ENCODE measurements at regions not wholly inside any gene's neighbourhood (a gene's known extent, or its start where the extent isn't known, plus 50 kb on each side); places are given as distances from the start of the nearest gene placed in this dataset.

GRCh38 chr12:27907766-27908165 is 64.8 kb downstream of the PTHLH start:
- H3K9me3 ChIP-seq, result peaks cover 0 to 3% (median 0%) of the 10 kb centered on the region in 4 donors
- no peak overlapping the region for H3K27ac ChIP-seq
- H3K36me3 ChIP-seq, result no peaks in the 10 kb centered on the region
- no peaks in the 10 kb centered on the region for H3K4me1 ChIP-seq
- ATAC-seq (no peak), DNase-seq (no peak)
- H3K4me3 ChIP-seq, result no peak overlapping the region
- WGBS (ENCODE audit: insufficient coverage, low coverage, low lambda C conversion rate, missing lambda C conversion rate), result 88% methylated on average over 1 of the region's 1 CpG
- intact Hi-C loops (cut with DNase I), result no loop called here
- H3K27me3 ChIP-seq, result no peaks in the 10 kb centered on the region
- TF ChIP-seq POLR2A (IDR thresholded peaks at IDR 0.05) (no peak), CTCF (IDR thresholded peaks at IDR 0.05) (no peak)

- no peaks in the 10 kb centered on the region for H3K4me1 ChIP-seq
- no peak overlapping the region for H3K27ac ChIP-seq
- DNase-seq (no peak), ATAC-seq (no peak)
- TF ChIP-seq CTCF (IDR thresholded peaks at IDR 0.05), result no peak
- TF ChIP-seq POLR2A (IDR thresholded peaks at IDR 0.05), result no peak
- no peaks in the 10 kb centered on the region for H3K36me3 ChIP-seq
- H3K9me3 ChIP-seq, result peaks cover 0 to 2% (median 0%) of the 10 kb centered on the region in 4 donors
- H3K27me3 ChIP-seq, result no peaks in the 10 kb centered on the region
- no peak overlapping the region for H3K4me3 ChIP-seq
- intact Hi-C loops (cut with DNase I), result no loop called here
- 94% methylated on average over 3 of the region's 3 CpGs for WGBS (ENCODE audit: insufficient coverage, low coverage, low lambda C conversion rate, missing lambda C conversion rate)
Measured at GRCh38 chr12:27906658-27907473, 65.7 kb downstream of the PTHLH start.

DNA sequence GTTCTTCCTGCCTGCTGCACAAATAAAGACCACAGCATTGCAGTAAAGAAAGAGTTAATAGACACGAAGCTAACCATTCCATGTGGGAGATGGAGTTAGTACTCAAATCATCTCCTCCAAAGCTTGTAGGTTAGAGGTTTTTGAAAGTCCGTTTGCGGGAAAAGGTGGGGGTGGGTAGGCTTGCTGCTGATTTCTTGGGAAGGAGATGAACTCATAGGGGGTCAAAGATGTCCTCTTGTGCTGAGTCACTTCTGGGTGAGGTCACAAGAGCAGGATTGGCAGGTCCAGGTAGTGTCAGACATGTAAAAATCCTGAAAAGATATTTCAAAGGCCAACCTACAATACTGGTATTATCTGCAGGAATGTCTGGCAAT is 66.4 kb downstream of the PTHLH start:
- Histone ChIP-seq H3K9me3 (no peaks in the 10 kb centered on the region), H3K27me3 (no peaks in the 10 kb centered on the region), H3K4me3 (no peak overlapping the region), H3K36me3 (no peaks in the 10 kb centered on the region), H3K27ac (no peak overlapping the region), H3K4me1 (no peaks in the 10 kb centered on the region)
- intact Hi-C loops (cut with DNase I), result no loop called here
- TF ChIP-seq CTCF (IDR thresholded peaks at IDR 0.05) (no peak), POLR2A (IDR thresholded peaks at IDR 0.05) (no peak)
- 85% methylated on average over 3 of the region's 3 CpGs for WGBS (ENCODE audit: insufficient coverage, low coverage, low lambda C conversion rate, missing lambda C conversion rate)
- ATAC-seq (no peak), DNase-seq (no peak)

DNA sequence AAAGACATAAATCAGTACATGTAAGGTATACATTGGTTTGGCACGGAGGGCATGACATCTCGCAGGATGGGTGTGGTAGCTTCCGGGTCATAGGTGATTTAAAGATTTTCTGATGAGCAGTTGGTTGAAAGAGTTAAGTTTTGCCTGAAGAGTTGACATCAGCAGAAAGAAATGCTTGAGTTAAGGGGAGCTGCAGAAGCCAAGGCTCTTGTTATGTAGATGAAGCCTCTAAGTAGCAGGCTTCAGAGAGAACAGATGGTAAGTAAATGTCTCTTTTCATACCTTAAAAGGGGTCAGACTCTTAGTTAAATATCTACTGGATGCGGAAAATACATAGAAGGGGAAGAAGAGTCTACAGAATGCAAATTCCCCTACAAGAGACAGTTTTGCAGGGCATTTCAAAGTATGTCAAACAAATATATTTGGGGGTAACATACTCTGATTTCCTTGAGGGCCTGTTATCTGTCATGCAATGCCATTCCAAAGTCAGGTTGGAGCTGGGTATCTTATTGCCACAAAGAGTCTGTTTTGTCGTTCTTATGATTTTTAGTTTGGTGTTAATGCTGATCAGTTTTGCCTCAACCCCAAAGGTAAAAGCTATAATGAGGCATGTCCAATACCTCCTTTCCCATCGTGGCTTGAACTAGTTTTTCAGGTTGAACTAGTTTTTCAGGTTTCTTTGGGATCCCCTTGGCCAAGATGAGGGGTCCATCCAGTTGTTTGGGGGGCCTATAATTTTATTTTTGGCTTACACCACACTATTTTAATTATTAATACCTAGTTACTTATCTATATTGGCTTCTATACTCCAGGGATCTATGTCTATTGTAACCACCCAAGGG is 67.0 kb downstream of the PTHLH start:
- no peak for ATAC-seq
- H3K4me3 ChIP-seq, result no peak overlapping the region
- no peaks in the 10 kb centered on the region for H3K36me3 ChIP-seq
- WGBS (ENCODE audit: insufficient coverage, low coverage, low lambda C conversion rate, missing lambda C conversion rate), result 76% methylated on average over 6 of the region's 6 CpGs
- no peaks in the 10 kb centered on the region for H3K9me3 ChIP-seq
- no peaks in the 10 kb centered on the region for H3K27me3 ChIP-seq
- TF ChIP-seq CTCF (IDR thresholded peaks at IDR 0.05) (no peak), POLR2A (IDR thresholded peaks at IDR 0.05) (no peak)
- no peak overlapping the region for H3K27ac ChIP-seq
- H3K4me1 ChIP-seq, result no peaks in the 10 kb centered on the region
- DNase-seq, result no peak
- intact Hi-C loops (cut with DNase I), result no loop called here

Measured in right lobe of liver (tissue), 6 donors.